Motor neuron (in vitro differentiated cells): ENCODE measurements at regions not wholly inside any gene's neighbourhood (a gene's known extent, or its start where the extent isn't known, plus 50 kb on each side); places are given as distances from the start of the nearest gene placed in this dataset.
"Not testable (repeated sequence)": the region's sequence is repeated elsewhere in the genome, so short reads cannot be mapped to it uniquely, and the experiment has no call there.

Experiments
- ATAC-seq, 8 experiments: fragments of 200-7000 bp; cut with Tn5 transposase; replicated peaks in 6 of 8; 2 replicates each; pipeline ENCODE4 v1.8.0; 2021; ENCODE audit warnings: mild to moderate bottlenecking in 8 of 8, moderate library complexity in 8 of 8
- H3K27ac ChIP-seq, 2 donors: fragments of 250-450 bp; sonication (Bioruptor Pico); 2 replicates each; pipeline ENCODE4 v1.9.0; 2021; ENCODE audit warnings: antibody characterized with exemption in 2 of 2, mild to moderate bottlenecking in 2 of 2, moderate library complexity in 1 of 2
- H3K4me1 ChIP-seq, 2 donors: fragments of 250-450 bp; sonication (Bioruptor Pico); replicated peaks in 1 of 2; 2 replicates each; pipeline ENCODE4 v1.6.1; 2021; ENCODE audit warnings: antibody characterized with exemption in 2 of 2, mild to moderate bottlenecking in 2 of 2, moderate library complexity in 1 of 2
- H3K4me3 ChIP-seq, 5 donors: fragments of 250-450 bp; sonication (Bioruptor Pico); 2 replicates each; pipeline ENCODE4 v1.9.0; 2021; ENCODE audit warnings: antibody characterized with exemption in 5 of 5, mild to moderate bottlenecking in 5 of 5, moderate library complexity in 4 of 5
- WGBS, 10 experiments: fragments of 450-650 bp; shearing (Covaris generic); methylation state at CpG; one replicate each; pipeline ENCODE4 v1.0.0; 2022; 5-methylcytosine and 5-hydroxymethylcytosine counted together
- in situ Hi-C, 9 experiments: fragments of 400-800 bp; cut with MboI; loops; one replicate each; pipeline ENCODE4 v1.15.0; 2021; ENCODE audit warnings: low sequenced_read_pairs in 9 of 9, low pct_unique_long_range_greater_than_20kb in 2 of 9; ENCODE audit not compliant: unreplicated experiment in 9 of 9

GRCh38 chr6:65984089-65984488, 277.1 kb upstream of the EYS start:
- in situ Hi-C loops, result no loop called here
- no peak for ATAC-seq
- Histone ChIP-seq H3K4me1 (no peaks in the 10 kb centered on the region), H3K27ac (no peak overlapping the region), H3K4me3 (no peak overlapping the region)
- WGBS, 10 experiments, result 6 to 100% (median 76%) methylated on average over 1 to 2 of the region's 2 CpGs

GRCh38 chr6:65979120-65979519, 272.1 kb upstream of the EYS start:
- Histone ChIP-seq H3K4me3 (no peak overlapping the region), H3K4me1 (no peaks in the 10 kb centered on the region), H3K27ac (no peak overlapping the region)
- WGBS, 10 experiments, result 0 to 100% (median 49%) methylated on average over 1 to 2 of the region's 2 CpGs; no CpG with 5 or more reads in 2 of the 10 experiments
- ATAC-seq, result no peak
- in situ Hi-C loops, result no loop called here

DNA sequence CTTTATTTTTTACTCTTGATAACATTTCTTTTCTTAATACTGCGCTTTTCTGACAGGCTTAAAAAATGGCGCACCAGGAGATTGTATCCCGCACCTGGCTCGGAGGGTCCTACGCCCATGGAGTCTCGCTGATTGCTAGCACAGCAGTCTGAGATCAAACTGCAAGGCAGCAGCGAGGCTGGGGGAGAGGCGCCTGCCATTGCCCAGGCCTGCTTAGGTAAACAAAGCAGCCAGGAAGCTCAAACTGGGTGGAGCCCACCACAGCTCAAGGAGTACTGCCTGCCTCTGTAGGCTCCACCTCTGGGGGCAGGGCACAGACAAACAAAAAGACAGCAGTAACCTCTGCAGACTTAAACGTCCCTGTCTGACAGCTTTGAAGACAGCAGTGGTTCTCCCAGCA, 264.2 kb upstream of the EYS start:
- in situ Hi-C loops, H3K4me3 ChIP-seq, ATAC-seq: not testable (repeated sequence)

GRCh38 chr6:65964261-65964660, 257.2 kb upstream of the EYS start:
- H3K27ac ChIP-seq, result no peak overlapping the region
- in situ Hi-C loops, result no loop called here
- peaks cover 3 to 6% of the 10 kb centered on the region in 2 donors for H3K4me1 ChIP-seq
- no peak overlapping the region for H3K4me3 ChIP-seq
- ATAC-seq, result no peak

More for the DNA sequence above, 264.2 kb upstream of the EYS start:
- not testable (repeated sequence) for H3K27ac ChIP-seq, H3K4me1 ChIP-seq
- 42 to 100% (median 90%) methylated on average over 1 to 4 of the region's 9 CpGs; no CpG with 5 or more reads in 1 of the 10 experiments for WGBS, 10 experiments

GRCh38 chr6:65955034-65955433, 248.0 kb upstream of the EYS start:
- H3K4me3 ChIP-seq, result no peak overlapping the region
- 21 to 97% (median 67%) methylated on average over 3 of the region's 3 CpGs; no CpG with 5 or more reads in 1 of the 10 experiments for WGBS, 10 experiments
- no peak for ATAC-seq
- in situ Hi-C loops, result no loop called here
- H3K4me1 ChIP-seq, result no peaks in the 10 kb centered on the region
- H3K27ac ChIP-seq, result no peak overlapping the region

DNA sequence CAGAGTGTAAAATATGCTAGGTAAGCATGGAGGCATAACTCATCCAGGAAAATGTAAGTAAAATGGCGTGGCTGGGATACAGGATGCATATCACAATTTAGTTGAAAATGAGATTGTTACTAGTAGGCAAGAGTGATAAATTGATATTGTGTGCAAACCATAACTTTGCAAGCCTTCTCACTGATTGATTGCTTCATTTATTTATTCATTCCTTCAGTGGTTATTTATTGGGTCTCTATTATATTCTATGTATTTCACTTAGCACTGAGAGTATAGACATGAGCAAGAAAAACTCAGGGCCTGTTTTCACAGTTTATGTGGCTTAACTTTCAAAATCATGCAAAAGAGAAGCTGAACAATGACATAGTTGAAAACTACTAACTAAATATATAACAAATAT, 241.0 kb upstream of the EYS start:
- no peak overlapping the region for H3K27ac ChIP-seq
- peak in 4 of 8 experiments; percentile 32 to 89 (median 72) for ATAC-seq
- H3K4me3 ChIP-seq, result no peak overlapping the region
- 0 to 83% (median 65%) methylated on average over 1 of the region's 1 CpG; no CpG with 5 or more reads in 2 of the 10 experiments for WGBS, 10 experiments
- in situ Hi-C loops, result no loop called here
- H3K4me1 ChIP-seq, result peaks cover 4 to 13% of the 10 kb centered on the region in 2 donors

DNA sequence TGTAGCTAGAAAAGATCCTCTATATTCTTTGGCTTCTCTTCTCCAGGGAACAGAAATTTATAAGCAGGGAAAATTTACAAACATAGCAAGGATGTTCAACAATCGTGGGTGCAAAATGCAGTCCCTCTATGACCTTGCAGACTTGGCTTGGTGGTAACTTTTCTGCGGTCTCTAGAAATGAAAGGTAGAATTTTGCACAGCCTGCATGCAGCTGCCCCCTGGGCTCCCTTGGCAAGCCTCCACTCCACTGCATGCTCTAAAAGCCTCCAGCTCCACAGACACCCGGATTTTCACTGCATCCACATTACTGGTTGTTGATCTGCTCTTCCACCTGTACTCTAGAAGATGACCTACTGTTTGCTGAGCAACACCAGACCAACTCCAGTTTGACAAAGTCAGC, 236.5 kb upstream of the EYS start:
- Histone ChIP-seq H3K27ac (no peak overlapping the region), H3K4me3 (no peak overlapping the region), H3K4me1 (peaks cover 0 to 7% of the 10 kb centered on the region in 2 donors)
- WGBS, 10 experiments, result 0 to 100% (median 36%) methylated on average over 1 to 2 of the region's 3 CpGs; no CpG with 5 or more reads in 3 of the 10 experiments
- in situ Hi-C loops, result no loop called here
- ATAC-seq, result no peak

- in situ Hi-C loops, result no loop called here
- 0 to 100% (median 69%) methylated on average over 1 to 3 of the region's 3 CpGs for WGBS, 10 experiments
- Histone ChIP-seq H3K4me1 (peaks cover 0 to 2% of the 10 kb centered on the region in 2 donors), H3K4me3 (no peak overlapping the region), H3K27ac (no peak overlapping the region)
- no peak for ATAC-seq
Observed at GRCh38 chr6:65943051-65943450, 236.0 kb upstream of the EYS start.

DNA sequence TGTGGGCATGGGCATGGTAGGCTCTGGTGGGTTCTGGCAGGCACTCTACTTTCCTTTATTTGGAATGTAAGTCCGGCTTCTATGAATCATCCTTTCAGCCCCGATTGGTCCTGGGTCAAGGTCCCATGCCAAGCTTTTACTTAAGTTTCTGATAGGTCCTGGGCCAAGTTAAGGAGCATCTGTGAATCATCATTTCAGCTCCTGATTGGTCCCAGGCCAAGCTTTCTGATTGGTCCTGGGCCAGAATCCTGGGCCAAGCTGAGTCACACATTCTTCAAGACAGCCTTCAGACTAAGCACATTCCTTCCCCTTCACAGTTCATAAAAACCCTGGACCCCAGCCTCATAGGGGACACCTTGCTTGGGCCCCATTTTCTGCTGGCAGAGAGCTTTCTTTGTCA, 231.0 kb upstream of the EYS start:
- ATAC-seq, result no peak
- WGBS, 10 experiments, result 0 to 100% (median 88%) methylated on average over 1 to 2 of the region's 2 CpGs; no CpG with 5 or more reads in 5 of the 10 experiments
- H3K27ac ChIP-seq, result no peak overlapping the region
- H3K4me3 ChIP-seq, result no peak overlapping the region
- H3K4me1 ChIP-seq, result no peaks in the 10 kb centered on the region
- in situ Hi-C loops, result no loop called here

DNA sequence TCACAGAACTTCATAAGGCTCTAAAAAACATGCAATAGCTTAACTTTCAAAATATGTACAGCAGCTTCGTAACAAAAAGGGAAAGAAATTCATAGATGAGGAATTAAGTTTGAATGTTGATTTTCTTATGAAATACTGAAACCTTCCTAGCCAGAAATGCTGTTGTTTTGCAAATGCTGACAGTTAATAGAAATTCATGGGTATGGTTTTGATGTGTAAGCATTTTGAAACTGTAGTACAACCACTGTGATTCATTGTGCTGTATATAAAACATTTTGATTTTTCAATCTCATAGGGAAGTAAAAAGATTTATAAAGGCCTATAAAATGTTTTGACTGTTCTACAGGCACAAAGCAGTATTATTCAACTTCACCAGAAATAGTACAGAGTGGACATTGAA, 228.4 kb upstream of the EYS start:
- Histone ChIP-seq H3K27ac (no peak overlapping the region), H3K4me1 (no peaks in the 10 kb centered on the region), H3K4me3 (no peak overlapping the region)
- 0 to 100% (median 80%) methylated on average over 1 of the region's 1 CpG; no CpG with 5 or more reads in 1 of the 10 experiments for WGBS, 10 experiments
- no peak for ATAC-seq
- in situ Hi-C loops, result no loop called here

- ATAC-seq, result no peak
- H3K4me1 ChIP-seq, result no peaks in the 10 kb centered on the region
- in situ Hi-C loops, result no loop called here
- H3K27ac ChIP-seq, result no peak overlapping the region
- no peak overlapping the region for H3K4me3 ChIP-seq
- WGBS, 10 experiments, result 0 to 100% (median 63%) methylated on average over 1 of the region's 1 CpG; no CpG with 5 or more reads in 2 of the 10 experiments
Observed at GRCh38 chr6:65933390-65933789, 226.4 kb upstream of the EYS start.

- in situ Hi-C loops, result no loop called here
- no peak overlapping the region for H3K4me3 ChIP-seq
- ATAC-seq, result no peak
- no peak overlapping the region for H3K27ac ChIP-seq
- WGBS, 10 experiments, result 25 to 99% (median 90%) methylated on average over 2 to 13 of the region's 13 CpGs
- H3K4me1 ChIP-seq, result no peaks in the 10 kb centered on the region
Observed at GRCh38 chr6:65927141-65927540, 220.1 kb upstream of the EYS start.

DNA sequence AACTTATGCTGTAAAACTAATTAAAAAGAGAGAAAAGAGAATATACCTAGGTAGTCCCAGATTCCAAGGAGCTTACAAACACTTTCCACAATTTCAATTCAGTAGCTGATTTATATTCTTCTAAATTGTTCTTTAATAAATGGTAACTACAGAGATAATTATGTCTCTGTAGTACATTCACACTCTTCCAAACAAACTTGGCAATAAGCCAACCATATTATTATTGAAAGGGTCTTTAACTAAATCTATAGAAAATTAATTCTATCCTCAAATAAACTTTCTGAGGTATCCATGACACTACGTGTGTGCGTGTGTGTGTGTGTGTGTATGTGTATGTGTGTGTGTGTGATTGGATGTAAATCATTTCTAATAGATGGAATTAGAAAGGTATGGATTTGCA, 217.4 kb upstream of the EYS start:
- no peak for ATAC-seq
- in situ Hi-C loops, result no loop called here
- H3K4me1 ChIP-seq, result no peaks in the 10 kb centered on the region
- H3K27ac ChIP-seq, result no peak overlapping the region
- WGBS, 10 experiments, result 46 to 100% (median 89%) methylated on average over 1 to 2 of the region's 2 CpGs; no CpG with 5 or more reads in 3 of the 10 experiments
- no peak overlapping the region for H3K4me3 ChIP-seq

GRCh38 chr6:65922049-65922448, 215.0 kb upstream of the EYS start:
- no peaks in the 10 kb centered on the region for H3K4me1 ChIP-seq
- no peak overlapping the region for H3K27ac ChIP-seq
- ATAC-seq, result no peak
- in situ Hi-C loops, result no loop called here
- H3K4me3 ChIP-seq, result no peak overlapping the region
